RCC 7860 (cell line): ENCODE measurements at regions not wholly inside any gene's neighbourhood (a gene's known extent, or its start where the extent isn't known, plus 50 kb on each side); places are given as distances from the start of the nearest gene placed in this dataset.

Experiments
- DNase-seq: peaks from one replicate; pipeline ENCODE4 v3.0.0-alpha.2; 2015; ENCODE audit warnings: low spot score
- FAIRE-seq: peaks from 2 replicates; lab custom pipeline; 2012; peaks lifted over from hg19 to GRCh38; lab: Jason Lieb, UNC

- no peak for FAIRE-seq
- no peak for DNase-seq
These were observed 128.4 kb upstream of the CREB1 start for GRCh38 chr2:207401338-207401737.

DNA sequence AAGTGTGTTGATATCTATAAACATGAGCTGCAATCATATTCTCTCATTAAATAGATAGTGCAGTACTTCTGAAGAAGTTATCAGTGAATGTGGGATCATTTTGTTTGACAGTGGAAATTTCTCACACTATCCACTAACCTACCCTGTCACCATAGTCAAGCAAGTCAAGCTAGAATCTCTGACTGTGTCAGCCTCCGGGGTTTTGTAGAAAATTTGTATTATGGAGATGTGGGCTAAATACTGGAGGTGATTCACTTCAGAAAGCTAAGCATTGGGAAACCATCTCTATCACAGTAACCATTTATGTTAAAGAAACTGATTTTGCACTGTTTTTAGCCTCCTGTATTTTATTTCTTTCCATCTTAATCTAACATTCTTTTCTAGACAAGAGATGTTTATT is 126.6 kb upstream of the CREB1 start:
- DNase-seq = no peak
- FAIRE-seq = no peak

- no peak for DNase-seq
- FAIRE-seq = no peak
These were observed 125.8 kb upstream of the CREB1 start for GRCh38 chr2:207403950-207404349.

GRCh38 chr2:207405150-207405549 is 124.6 kb upstream of the CREB1 start:
- FAIRE-seq = no peak

GRCh38 chr2:207408086-207408794 is 121.5 kb upstream of the CREB1 start:
- DNase-seq (no peak), FAIRE-seq (no peak)

More at GRCh38 chr2:207405150-207405549, 124.6 kb upstream of the CREB1 start:
- DNase-seq = no peak

DNA sequence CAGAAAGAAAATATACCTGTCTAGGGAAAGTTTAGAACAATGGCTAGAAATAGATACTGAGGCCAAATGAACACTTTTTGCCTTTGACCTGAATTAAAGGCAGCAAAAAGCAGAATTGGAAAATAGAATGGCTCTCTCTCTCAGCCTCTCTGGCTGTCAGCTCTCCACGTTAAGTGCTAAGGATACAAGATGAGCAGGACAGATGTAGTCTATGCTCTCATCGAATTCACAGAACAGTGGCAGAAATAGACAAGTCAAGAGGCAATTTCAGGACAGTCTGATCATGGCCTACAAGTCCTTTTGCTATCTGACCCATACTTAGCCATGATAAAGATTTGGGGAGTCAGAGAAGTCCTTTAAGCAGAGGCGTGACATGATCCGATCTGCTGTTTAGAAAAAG is 120.2 kb upstream of the CREB1 start:
- DNase-seq (no peak), FAIRE-seq (no peak)

- FAIRE-seq (no peak), DNase-seq (no peak)
These were observed 116.9 kb upstream of the CREB1 start for GRCh38 chr2:207412787-207413310.

- DNase-seq (no peak), FAIRE-seq (no peak)
These were observed 116.3 kb upstream of the CREB1 start for GRCh38 chr2:207413376-207413907.

GRCh38 chr2:207416111-207416510 is 113.7 kb upstream of the CREB1 start:
- FAIRE-seq (peak; percentile 75), DNase-seq (peak; percentile 68)

- FAIRE-seq (no peak), DNase-seq (no peak)
These were observed 112.9 kb upstream of the CREB1 start for GRCh38 chr2:207416900-207417299.

GRCh38 chr2:207417301-207417718 is 112.5 kb upstream of the CREB1 start:
- DNase-seq (peak; percentile 82), FAIRE-seq (peak; percentile 96)

- FAIRE-seq = no peak
- no peak for DNase-seq
These were observed 111.3 kb upstream of the CREB1 start for GRCh38 chr2:207418419-207418818.

GRCh38 chr2:207419331-207419730 is 110.4 kb upstream of the CREB1 start:
- FAIRE-seq = no peak
- DNase-seq = no peak

DNA sequence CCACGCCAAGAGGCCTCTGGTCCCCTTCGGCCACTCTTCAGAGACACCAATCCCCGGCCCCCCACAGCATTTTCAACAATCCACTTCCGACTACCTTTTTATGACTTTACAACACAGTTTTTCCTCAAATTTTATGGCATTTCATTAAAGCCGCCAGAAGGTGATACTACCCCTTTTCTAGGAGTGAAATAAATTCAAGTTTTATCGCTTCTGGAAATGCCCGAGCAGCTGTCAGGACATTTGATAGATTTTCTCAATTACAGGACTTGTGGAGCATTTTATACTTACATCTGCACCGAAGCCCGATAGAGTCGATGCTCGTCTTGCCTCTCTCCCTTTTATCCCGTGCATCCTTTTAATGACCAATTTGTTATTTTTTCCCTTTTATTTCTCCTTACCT is 108.1 kb upstream of the CREB1 start:
- FAIRE-seq (no peak), DNase-seq (no peak)

DNA sequence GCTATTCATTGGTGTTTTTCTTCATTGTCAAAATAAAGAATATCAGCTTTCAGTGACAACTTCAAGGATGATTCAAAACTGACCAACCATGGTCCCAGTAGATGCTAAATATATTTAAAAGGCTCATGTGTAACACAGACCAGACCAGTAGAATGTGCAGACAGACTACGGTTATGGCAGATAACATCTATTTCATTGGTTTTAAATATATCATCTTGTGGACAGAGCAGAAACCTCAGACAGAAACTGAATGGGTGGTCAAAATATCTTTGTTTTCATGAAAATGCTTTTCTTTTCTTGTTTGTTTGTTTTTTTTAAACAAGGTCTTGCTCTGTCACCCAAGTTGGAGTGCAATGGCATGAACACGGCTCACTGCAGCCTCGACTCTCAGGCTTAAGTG is 107.4 kb upstream of the CREB1 start:
- DNase-seq = no peak

GRCh38 chr2:207423886-207424285 is 105.9 kb upstream of the CREB1 start:
- DNase-seq (peak; percentile 92), FAIRE-seq (peak; percentile 99)

More for the DNA sequence above, 107.4 kb upstream of the CREB1 start:
- FAIRE-seq = no peak

DNA sequence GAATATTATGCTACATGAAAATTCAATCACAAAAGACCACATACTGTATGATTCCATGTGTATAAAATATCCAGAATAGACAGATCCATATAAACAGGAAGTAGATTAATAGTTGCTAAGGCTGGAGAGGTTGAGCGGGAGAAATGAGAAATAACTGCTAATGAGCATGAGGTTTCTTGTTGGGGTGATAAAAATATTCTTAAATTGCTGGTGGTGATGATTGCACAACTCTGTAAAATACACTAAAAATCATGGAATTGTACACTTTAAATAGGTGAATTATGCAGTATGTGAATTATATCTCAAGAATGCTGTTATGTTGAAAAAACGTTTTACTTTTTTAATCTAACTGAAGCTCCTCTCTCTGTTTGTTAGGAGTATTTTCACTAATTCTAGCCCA is 101.8 kb upstream of the CREB1 start:
- FAIRE-seq (no peak), DNase-seq (no peak)

GRCh38 chr2:207428573-207428972 is 101.2 kb upstream of the CREB1 start:
- DNase-seq (no peak), FAIRE-seq (no peak)

DNA sequence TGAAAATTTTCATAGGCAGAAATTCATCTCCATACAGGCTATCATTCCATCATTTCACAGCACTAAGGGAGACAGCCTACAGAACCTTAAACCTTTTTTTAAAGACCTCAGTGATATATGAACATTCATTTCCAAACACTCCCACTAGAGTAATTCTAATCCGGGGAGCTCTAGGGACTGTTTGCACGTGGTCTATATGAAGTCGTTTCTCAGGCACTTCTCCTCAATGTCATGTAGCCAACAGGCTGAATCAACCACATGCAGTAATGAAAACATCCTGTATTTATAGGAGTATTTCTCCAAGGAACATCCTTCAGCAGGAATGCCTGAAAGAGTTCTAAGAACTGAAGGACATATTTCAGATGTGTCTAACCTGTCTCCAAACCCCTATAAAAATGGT is 97.3 kb upstream of the CREB1 start:
- FAIRE-seq = no peak
- DNase-seq = peak; percentile 25

GRCh38 chr2:207434306-207434705 is 95.5 kb upstream of the CREB1 start:
- FAIRE-seq (no peak), DNase-seq (no peak)

- FAIRE-seq = no peak
These were observed 94.8 kb upstream of the CREB1 start for GRCh38 chr2:207434899-207435465.

DNA sequence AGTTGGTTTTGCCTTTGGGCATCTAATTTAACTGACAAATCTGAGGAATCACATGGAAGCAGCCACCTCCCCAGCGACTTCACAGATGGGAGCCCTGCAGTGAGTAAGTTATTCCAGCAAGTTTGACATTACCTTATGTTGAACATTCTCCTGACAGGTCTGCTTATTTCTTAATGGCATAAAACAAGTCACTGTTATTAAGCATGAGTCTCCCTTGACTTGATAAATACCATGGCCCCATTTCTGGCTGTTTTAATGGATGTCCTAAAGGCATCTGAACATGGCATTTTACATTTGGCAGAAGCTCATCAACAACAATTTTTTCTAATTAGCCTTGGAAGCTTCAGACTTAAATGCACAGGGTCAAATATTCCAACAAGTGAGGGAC is 92.6 kb upstream of the CREB1 start:
- DNase-seq (no peak), FAIRE-seq (no peak)

More at GRCh38 chr2:207434899-207435465, 94.8 kb upstream of the CREB1 start:
- no peak for DNase-seq
